Gastrocnemius medialis (tissue), 4 donors: ENCODE measurements at regions not wholly inside any gene's neighbourhood (a gene's known extent, or its start where the extent isn't known, plus 50 kb on each side); places are given as distances from the start of the nearest gene placed in this dataset.

Experiments used
- ATAC-seq, 2 donors: fragments of 150-250 bp; one replicate each; pipeline ENCODE4 v1.9.1; 2016
- DNase-seq, 2 donors: peaks; one replicate each; pipeline ENCODE4 v3.0.0-alpha.2; 2019
- H3K27ac ChIP-seq, 4 donors: fragments of 200-600 bp; sonication (generic); 1 replicate in 1 of 4; 2 replicates in 3 of 4; pipeline ENCODE4 v1.5.1; 2016 to 2018; ENCODE audit warnings: mild to moderate bottlenecking in 2 of 4, moderate library complexity in 1 of 4
- H3K27me3 ChIP-seq, 3 donors: fragments of 200-600 bp; sonication (generic) in 2 of 3; 1 replicate in 1 of 3; 2 replicates in 2 of 3; pipeline versions ENCODE4 v1.5.1 to v1.6.0; 2016 to 2019; ENCODE audit warnings: mild to moderate bottlenecking in 1 of 3, moderate library complexity in 1 of 3
- H3K36me3 ChIP-seq, 2 donors: fragments of 200-600 bp; sonication (generic) in 1 of 2; one replicate each; pipeline ENCODE4 v1.5.1; 2017 to 2018
- H3K4me1 ChIP-seq, 2 donors: fragments of 200-600 bp; sonication (generic) in 1 of 2; one replicate each; pipeline ENCODE4 v1.5.1; 2016 to 2017; ENCODE audit warnings: mild to moderate bottlenecking in 2 of 2
- H3K4me3 ChIP-seq, 4 donors: fragments of 200-600 bp; sonication (generic) in 3 of 4; 1 replicate in 1 of 4; 2 replicates in 3 of 4; pipeline ENCODE4 v1.5.1; 2016 to 2019; ENCODE audit warnings: mild to moderate bottlenecking in 2 of 4
- H3K9me3 ChIP-seq, 3 donors: fragments of 200-600 bp; sonication (generic) in 2 of 3; 1 replicate in 1 of 3; 2 replicates in 2 of 3; pipeline ENCODE4 v1.5.1; 2016 to 2019
- CTCF ChIP-seq, 5 experiments: fragments of 450-650 bp in 3 of 5; fragments of 200-600 bp in 2 of 5; sonication (generic) in 2 of 5; IDR thresholded peaks in 4 of 5; conservative IDR thresholded peaks in 1 of 5; 1 replicate in 4 of 5; 2 replicates in 1 of 5; pipeline ENCODE4 v1.5.1; 2016 to 2019; ENCODE audit warnings: antibody characterized with exemption in 5 of 5, mild to moderate bottlenecking in 3 of 5, moderate library complexity in 3 of 5
- POLR2A ChIP-seq, 2 donors: fragments of 450-650 bp; IDR thresholded peaks; one replicate each; pipeline ENCODE4 v1.6.1; 2017; ENCODE audit warnings: antibody characterized with exemption in 2 of 2, mild to moderate bottlenecking in 2 of 2, moderate library complexity in 2 of 2
- in situ Hi-C, 4 donors: fragments of 200-750 bp; cut with MboI; loops; one replicate each; pipeline versions ENCODE4 v1.15.0 to v1.8.0; 2017; ENCODE audit warnings: low sequenced_read_pairs in 4 of 4
- intact Hi-C: fragments of 100-400 bp; cut with DNase I; formaldehyde crosslinking; loops from one replicate; pipeline ENCODE4 v1.15.1; 2023; ENCODE audit warnings: low total_unique reads

GRCh38 chr18:51614033-51614432, 416.6 kb upstream of the MEX3C start:
- Histone ChIP-seq H3K27ac (no peak overlapping the region), H3K4me1 (no peaks in the 10 kb centered on the region), H3K27me3 (no peaks in the 10 kb centered on the region), H3K9me3 (no peaks in the 10 kb centered on the region), H3K4me3 (no peak overlapping the region), H3K36me3 (no peaks in the 10 kb centered on the region)
- TF ChIP-seq CTCF (IDR thresholded peaks at IDR 0.05 in 4 of 5, conservative IDR thresholded peaks at IDR 0.05 in 1 of 5) (no peak), POLR2A (IDR thresholded peaks at IDR 0.05) (no peak)
- DNase-seq = no peak
- in situ Hi-C loops = no loop called here
- intact Hi-C loops = no loop called here
- ATAC-seq = no peak

DNA sequence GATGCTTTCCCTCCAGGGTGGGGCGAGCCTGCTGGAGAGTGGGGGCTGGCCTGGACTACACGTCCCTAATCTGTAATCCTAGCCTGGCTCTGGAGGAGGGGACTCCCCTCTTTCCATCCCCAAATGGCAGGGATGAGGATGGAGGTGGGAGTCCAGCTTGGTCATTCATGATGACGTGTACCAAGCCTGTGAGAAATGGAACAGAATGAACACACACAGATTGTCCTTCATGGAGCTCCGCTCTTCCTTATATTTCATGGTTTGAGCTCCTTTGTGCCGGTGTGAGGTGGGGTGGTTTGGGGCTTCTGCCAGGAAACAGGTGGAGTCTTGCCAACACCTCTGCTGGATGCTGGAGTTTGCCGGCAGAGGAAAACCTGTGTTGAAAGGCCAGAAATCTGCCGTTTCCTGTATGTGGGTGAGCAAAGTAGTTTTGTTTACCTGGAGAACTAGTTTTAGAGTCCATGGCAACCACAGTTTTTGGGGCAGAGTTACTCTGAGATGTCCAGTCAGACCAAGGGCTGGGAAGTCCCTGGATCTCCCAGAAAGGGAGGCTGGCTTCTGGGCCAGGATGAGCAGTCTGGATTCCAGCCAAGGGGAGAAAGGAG, 417.6 kb upstream of the MEX3C start:
- in situ Hi-C loops = no loop called here
- intact Hi-C loops = no loop called here
- ATAC-seq = no peak

GRCh38 chr18:51617167-51617566, 419.7 kb upstream of the MEX3C start:
- in situ Hi-C loops (no loop called here), intact Hi-C loops (no loop called here)
- Histone ChIP-seq H3K4me3 (no peak overlapping the region), H3K27me3 (no peaks in the 10 kb centered on the region), H3K4me1 (no peaks in the 10 kb centered on the region), H3K27ac (no peak overlapping the region), H3K36me3 (no peaks in the 10 kb centered on the region), H3K9me3 (no peaks in the 10 kb centered on the region)
- DNase-seq = no peak
- TF ChIP-seq CTCF (IDR thresholded peaks at IDR 0.05 in 4 of 5, conservative IDR thresholded peaks at IDR 0.05 in 1 of 5) (no peak), POLR2A (IDR thresholded peaks at IDR 0.05) (no peak)
- no peak for ATAC-seq

More for the DNA sequence above, 417.6 kb upstream of the MEX3C start:
- no peaks in the 10 kb centered on the region for H3K4me1 ChIP-seq
- H3K27me3 ChIP-seq = no peaks in the 10 kb centered on the region
- TF ChIP-seq POLR2A (IDR thresholded peaks at IDR 0.05) = no peak
- TF ChIP-seq CTCF (IDR thresholded peaks at IDR 0.05 in 4 of 5, conservative IDR thresholded peaks at IDR 0.05 in 1 of 5) = no peak
- no peaks in the 10 kb centered on the region for H3K9me3 ChIP-seq
- no peak for DNase-seq
- H3K4me3 ChIP-seq = no peak overlapping the region
- no peak overlapping the region for H3K27ac ChIP-seq
- H3K36me3 ChIP-seq = no peaks in the 10 kb centered on the region

- H3K27ac ChIP-seq = no peak overlapping the region
- H3K4me3 ChIP-seq = no peak overlapping the region
- intact Hi-C loops = no loop called here
- ATAC-seq (no peak), DNase-seq (no peak)
- no peaks in the 10 kb centered on the region for H3K4me1 ChIP-seq
- in situ Hi-C loops = no loop called here
- no peaks in the 10 kb centered on the region for H3K27me3 ChIP-seq
- H3K9me3 ChIP-seq = no peaks in the 10 kb centered on the region
- no peak for TF ChIP-seq CTCF (IDR thresholded peaks at IDR 0.05 in 4 of 5, conservative IDR thresholded peaks at IDR 0.05 in 1 of 5)
- no peak for TF ChIP-seq POLR2A (IDR thresholded peaks at IDR 0.05)
- no peaks in the 10 kb centered on the region for H3K36me3 ChIP-seq
Measured at GRCh38 chr18:51617572-51618260, 420.2 kb upstream of the MEX3C start.
